CD4-positive, alpha-beta T cell (primary cell): ENCODE measurements at regions not wholly inside any gene's neighbourhood (a gene's known extent, or its start where the extent isn't known, plus 50 kb on each side); places are given as distances from the start of the nearest gene placed in this dataset.

Experiments used
- ATAC-seq: fragments of 200-7000 bp; cut with Tn5 transposase; one replicate; pipeline ENCODE4 v1.10.0; 2022; ENCODE audit warnings: mild to moderate bottlenecking; ENCODE audit not compliant: poor library complexity
- CTCF ChIA-PET: fragments of 350-600 bp; sonication (Branson Sonifier 250); formaldehyde crosslinking; loops from one replicate; lab custom pipeline; 2021; ENCODE audit warnings: antibody characterized with exemption, inconsistent platforms; lab: Charles Lee
- POLR2A ChIA-PET: fragments of 350-600 bp; sonication (Branson Sonifier 250); formaldehyde crosslinking; loops from one replicate; lab custom pipeline; 2021; ENCODE audit warnings: antibody characterized with exemption, inconsistent platforms; lab: Charles Lee
- DNase-seq, 14 experiments: peaks; one replicate each; pipeline ENCODE4 v3.0.0-alpha.2; 2013 to 2020; ENCODE audit warnings: mixed read lengths in 2 of 14
- H3K27ac ChIP-seq, 2 donors: one replicate each; pipeline versions ENCODE4 v1.5.1 to v1.7.0; 2013; ENCODE audit warnings: low read length in 2 of 2, low read depth in 1 of 2, mild to moderate bottlenecking in 1 of 2
- H3K27me3 ChIP-seq, 2 experiments: 1 replicate in 1 of 2; 2 replicates in 1 of 2; pipeline versions ENCODE4 v1.6.1 to v1.7.0; 2013; ENCODE audit warnings: low read length in 2 of 2, control low read depth in 1 of 2, mild to moderate bottlenecking in 1 of 2, moderate library complexity in 1 of 2; ENCODE audit not compliant: insufficient read depth in 2 of 2, control insufficient read depth in 1 of 2
- H3K36me3 ChIP-seq: one replicate; pipeline ENCODE4 v1.6.1; 2013; ENCODE audit warnings: low read length, control low read depth; ENCODE audit not compliant: insufficient read depth
- H3K4me1 ChIP-seq: one replicate; pipeline ENCODE4 v1.6.1; 2013; ENCODE audit warnings: low read length, control low read depth; ENCODE audit not compliant: insufficient read depth
- H3K4me3 ChIP-seq: one replicate; pipeline ENCODE4 v1.5.1; 2013; ENCODE audit warnings: mild to moderate bottlenecking, low read length, moderate library complexity
- H3K9me3 ChIP-seq, 2 experiments: 1 replicate in 1 of 2; 2 replicates in 1 of 2; pipeline versions ENCODE4 v1.6.1 to v1.7.0; 2013; ENCODE audit warnings: low read length in 2 of 2, mild to moderate bottlenecking in 2 of 2, control low read depth in 1 of 2, moderate library complexity in 1 of 2; ENCODE audit not compliant: control insufficient read depth in 1 of 2, insufficient read depth in 1 of 2
- H3K27ac Mint-ChIP-seq: one replicate; pipeline ENCODE4 v1.8.0; 2020; ENCODE audit warnings: mixed read lengths
- H3K27me3 Mint-ChIP-seq: one replicate; pipeline ENCODE4 v1.8.0; 2021; ENCODE audit warnings: mixed read lengths
- H3K36me3 Mint-ChIP-seq: one replicate; pipeline ENCODE4 v1.8.0; 2021; ENCODE audit warnings: low read depth, mixed read lengths
- H3K4me1 Mint-ChIP-seq: one replicate; pipeline ENCODE4 v1.8.0; 2021; ENCODE audit warnings: low read depth, mixed read lengths
- H3K4me3 Mint-ChIP-seq: one replicate; pipeline ENCODE4 v1.8.0; 2020; ENCODE audit warnings: mild to moderate bottlenecking, mixed read lengths
- H3K9me3 Mint-ChIP-seq: one replicate; pipeline ENCODE4 v1.8.0; 2020; ENCODE audit warnings: mixed read lengths
- CTCF ChIP-seq: fragments of 200-600 bp; IDR thresholded peaks from one replicate; pipeline ENCODE4 v1.8.0; 2022; ENCODE audit warnings: antibody characterized with exemption, mild to moderate bottlenecking
- intact Hi-C, 2 experiments: fragments of 100-400 bp; cut with DNase I in 1 of 2; cut with micrococcal nuclease in 1 of 2; formaldehyde crosslinking; loops; one replicate each; pipeline versions ENCODE4 v1.15.1 to v1.9.0; 2023 to 2025; cut with DNase I, micrococcal nuclease

DNA sequence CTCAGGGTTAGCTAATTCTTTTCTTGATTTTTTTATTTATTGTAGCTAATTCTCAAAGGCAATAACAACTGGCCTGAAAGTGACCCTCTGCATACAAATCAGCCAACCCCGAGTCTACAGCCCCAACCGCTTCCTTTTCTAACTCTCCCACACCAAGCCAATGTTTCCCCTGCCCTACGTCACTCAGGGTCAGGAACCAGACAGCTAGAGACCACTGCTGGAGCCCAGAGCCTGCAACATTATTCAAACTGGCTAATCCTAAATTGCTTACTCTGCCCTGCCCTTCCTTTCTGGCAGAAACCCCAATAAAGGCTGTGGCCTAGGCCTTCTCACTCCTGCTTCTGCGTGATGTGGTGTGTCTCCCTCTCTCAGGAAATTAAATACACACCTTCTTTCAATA, 320.7 kb downstream of the CBLN4 start:
- no peak overlapping the region for H3K4me3 Mint-ChIP-seq
- no peak for ATAC-seq
- DNase-seq = no peak
- Histone ChIP-seq H3K36me3 (no peaks in the 10 kb centered on the region), H3K27ac (no peak overlapping the region), H3K27me3 (no peaks in the 10 kb centered on the region), H3K4me3 (no peak overlapping the region), H3K4me1 (no peaks in the 10 kb centered on the region), H3K9me3 (no peaks in the 10 kb centered on the region)
- intact Hi-C loops = no loop called here
- no peaks in the 10 kb centered on the region for H3K27me3 Mint-ChIP-seq
- TF ChIP-seq CTCF = no peak
- H3K36me3 Mint-ChIP-seq = no peaks in the 10 kb centered on the region
- POLR2A ChIA-PET = no interaction called here
- H3K9me3 Mint-ChIP-seq = no peaks in the 10 kb centered on the region
- no peak overlapping the region for H3K27ac Mint-ChIP-seq
- CTCF ChIA-PET = interaction anchor here (1.1 kb wide), 1 partner anchor 10 kb away, joined by 3 read pairs; no protein-coding TSS in a partner anchor
- no peaks in the 10 kb centered on the region for H3K4me1 Mint-ChIP-seq

- Mint-ChIP-seq H3K4me1 (no peaks in the 10 kb centered on the region), H3K9me3 (peaks cover 2% of the 10 kb centered on the region), H3K27me3 (no peaks in the 10 kb centered on the region), H3K4me3 (no peak overlapping the region), H3K36me3 (no peaks in the 10 kb centered on the region), H3K27ac (no peak overlapping the region)
- no peak for ATAC-seq
- CTCF ChIA-PET = no interaction called here
- TF ChIP-seq CTCF = no peak
- Histone ChIP-seq H3K4me3 (no peak overlapping the region), H3K9me3 (no peaks in the 10 kb centered on the region), H3K27me3 (no peaks in the 10 kb centered on the region), H3K36me3 (no peaks in the 10 kb centered on the region), H3K27ac (no peak overlapping the region), H3K4me1 (no peaks in the 10 kb centered on the region)
- DNase-seq = no peak
- POLR2A ChIA-PET = no interaction called here
- intact Hi-C loops = no loop called here
Measured at GRCh38 chr20:55678970-55679667, 326.2 kb downstream of the CBLN4 start.

GRCh38 chr20:55678126-55678525, 327.2 kb downstream of the CBLN4 start:
- ChIA-PET CTCF (no interaction called here), POLR2A (no interaction called here)
- Mint-ChIP-seq H3K27ac (no peak overlapping the region), H3K4me3 (no peak overlapping the region), H3K4me1 (no peaks in the 10 kb centered on the region), H3K27me3 (no peaks in the 10 kb centered on the region), H3K9me3 (peaks cover 3% of the 10 kb centered on the region), H3K36me3 (no peaks in the 10 kb centered on the region)
- TF ChIP-seq CTCF = no peak
- Histone ChIP-seq H3K36me3 (no peaks in the 10 kb centered on the region), H3K4me1 (no peaks in the 10 kb centered on the region), H3K27me3 (no peaks in the 10 kb centered on the region), H3K9me3 (no peaks in the 10 kb centered on the region), H3K27ac (no peak overlapping the region), H3K4me3 (no peak overlapping the region)
- no peak for ATAC-seq
- intact Hi-C loops = no loop called here
- no peak for DNase-seq
